ENCODE measurements at regions not wholly inside any gene's neighbourhood (a gene's known extent, or its start where the extent isn't known, plus 50 kb on each side); places are given as distances from the start of the nearest gene placed in this dataset.

GRCh38 chr12:75650595-75651341 lies 139.4 kb upstream of the KRR1 start:
- TF ChIP-seq ARNTL (CRISPR knock-in tag; IDR thresholded peaks at IDR 0.05; ENCODE audit: borderline replicate concordance, low read depth) (no peak), TSHZ2 (CRISPR knock-in tag; IDR thresholded peaks at IDR 0.05) (no peak), ZNF8 (CRISPR knock-in tag; IDR thresholded peaks at IDR 0.05) (no peak), PATZ1 (CRISPR knock-in tag; IDR thresholded peaks at IDR 0.05; ENCODE audit: borderline replicate concordance) (no peak), ZC3H10 (CRISPR knock-in tag; IDR thresholded peaks at IDR 0.05) (no peak), ZFP3 (CRISPR knock-in tag; IDR thresholded peaks at IDR 0.05) (no peak), TCF4 (CRISPR knock-in tag; IDR thresholded peaks at IDR 0.05; ENCODE audit: borderline replicate concordance) (no peak), ZNF565 (CRISPR knock-in tag; conservative IDR thresholded peaks at IDR 0.05; ENCODE audit: low read depth) (no peak), SNAI2 (CRISPR knock-in tag; IDR thresholded peaks at IDR 0.05) (no peak)
- TF ChIP-seq, protein P1, sequence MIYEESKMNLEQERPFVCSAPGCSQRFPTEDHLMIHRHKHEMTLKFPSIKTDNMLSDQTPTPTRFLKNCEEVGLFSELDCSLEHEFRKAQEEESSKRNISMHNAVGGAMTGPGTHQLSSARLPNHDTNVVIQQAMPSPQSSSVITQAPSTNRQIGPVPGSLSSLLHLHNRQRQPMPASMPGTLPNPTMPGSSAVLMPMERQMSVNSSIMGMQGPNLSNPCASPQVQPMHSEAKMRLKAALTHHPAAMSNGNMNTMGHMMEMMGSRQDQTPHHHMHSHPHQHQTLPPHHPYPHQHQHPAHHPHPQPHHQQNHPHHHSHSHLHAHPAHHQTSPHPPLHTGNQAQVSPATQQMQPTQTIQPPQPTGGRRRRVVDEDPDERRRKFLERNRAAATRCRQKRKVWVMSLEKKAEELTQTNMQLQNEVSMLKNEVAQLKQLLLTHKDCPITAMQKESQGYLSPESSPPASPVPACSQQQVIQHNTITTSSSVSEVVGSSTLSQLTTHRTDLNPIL (CRISPR knock-in tag; IDR thresholded peaks at IDR 0.05; ENCODE audit: low read depth) = no peak

All from SK-N-SH treated with all-trans-retinoic acid at 6 μM for 48 hours (cell line).